ENCODE measurements at regions not wholly inside any gene's neighbourhood (a gene's known extent, or its start where the extent isn't known, plus 50 kb on each side); places are given as distances from the start of the nearest gene placed in this dataset.

- TF ChIP-seq POLR2A (IDR thresholded peaks at IDR 0.05) (no peak), EP300 (IDR thresholded peaks at IDR 0.05) (no peak), POLR2AphosphoS5 (IDR thresholded peaks at IDR 0.05) (no peak)
Observed at GRCh38 chr10:4720463-4720862, 105.5 kb upstream of the AKR1E2 start.

All from sigmoid colon (tissue), 4 donors.